ENCODE measurements at regions not wholly inside any gene's neighbourhood (a gene's known extent, or its start where the extent isn't known, plus 50 kb on each side); places are given as distances from the start of the nearest gene placed in this dataset.

DNA sequence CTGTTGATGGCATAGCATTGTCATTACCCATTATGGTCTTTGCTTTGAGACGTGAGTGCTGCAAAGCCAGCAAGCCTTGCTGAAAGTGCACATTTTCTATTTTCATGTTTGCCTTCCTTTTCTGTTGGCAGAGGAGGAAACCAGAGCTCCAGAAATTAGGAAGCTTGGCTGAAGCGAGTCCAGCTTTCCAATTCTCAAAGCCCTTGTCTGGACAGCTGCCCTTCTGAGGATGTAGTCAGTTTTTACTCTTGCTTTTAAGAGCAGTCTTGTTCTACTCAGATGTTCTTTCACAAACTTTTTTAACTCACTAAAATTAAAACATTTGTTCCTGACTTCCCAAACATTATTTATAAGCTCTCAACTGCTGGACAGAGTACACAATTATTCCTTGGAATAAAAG lies 93.8 kb downstream of the ICOS start:
- TF ChIP-seq, protein P1, sequence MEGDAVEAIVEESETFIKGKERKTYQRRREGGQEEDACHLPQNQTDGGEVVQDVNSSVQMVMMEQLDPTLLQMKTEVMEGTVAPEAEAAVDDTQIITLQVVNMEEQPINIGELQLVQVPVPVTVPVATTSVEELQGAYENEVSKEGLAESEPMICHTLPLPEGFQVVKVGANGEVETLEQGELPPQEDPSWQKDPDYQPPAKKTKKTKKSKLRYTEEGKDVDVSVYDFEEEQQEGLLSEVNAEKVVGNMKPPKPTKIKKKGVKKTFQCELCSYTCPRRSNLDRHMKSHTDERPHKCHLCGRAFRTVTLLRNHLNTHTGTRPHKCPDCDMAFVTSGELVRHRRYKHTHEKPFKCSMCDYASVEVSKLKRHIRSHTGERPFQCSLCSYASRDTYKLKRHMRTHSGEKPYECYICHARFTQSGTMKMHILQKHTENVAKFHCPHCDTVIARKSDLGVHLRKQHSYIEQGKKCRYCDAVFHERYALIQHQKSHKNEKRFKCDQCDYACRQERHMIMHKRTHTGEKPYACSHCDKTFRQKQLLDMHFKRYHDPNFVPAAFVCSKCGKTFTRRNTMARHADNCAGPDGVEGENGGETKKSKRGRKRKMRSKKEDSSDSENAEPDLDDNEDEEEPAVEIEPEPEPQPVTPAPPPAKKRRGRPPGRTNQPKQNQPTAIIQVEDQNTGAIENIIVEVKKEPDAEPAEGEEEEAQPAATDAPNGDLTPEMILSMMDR (IDR thresholded peaks at IDR 0.05), result no peak
- no peak for TF ChIP-seq EP300 (IDR thresholded peaks at IDR 0.05)
- TF ChIP-seq, protein P2, sequence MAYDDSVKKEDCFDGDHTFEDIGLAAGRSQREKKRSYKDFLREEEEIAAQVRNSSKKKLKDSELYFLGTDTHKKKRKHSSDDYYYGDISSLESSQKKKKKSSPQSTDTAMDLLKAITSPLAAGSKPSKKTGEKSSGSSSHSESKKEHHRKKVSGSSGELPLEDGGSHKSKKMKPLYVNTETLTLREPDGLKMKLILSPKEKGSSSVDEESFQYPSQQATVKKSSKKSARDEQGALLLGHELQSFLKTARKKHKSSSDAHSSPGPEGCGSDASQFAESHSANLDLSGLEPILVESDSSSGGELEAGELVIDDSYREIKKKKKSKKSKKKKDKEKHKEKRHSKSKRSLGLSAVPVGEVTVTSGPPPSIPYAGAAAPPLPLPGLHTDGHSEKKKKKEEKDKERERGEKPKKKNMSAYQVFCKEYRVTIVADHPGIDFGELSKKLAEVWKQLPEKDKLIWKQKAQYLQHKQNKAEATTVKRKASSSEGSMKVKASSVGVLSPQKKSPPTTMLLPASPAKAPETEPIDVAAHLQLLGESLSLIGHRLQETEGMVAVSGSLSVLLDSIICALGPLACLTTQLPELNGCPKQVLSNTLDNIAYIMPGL (CRISPR knock-in tag; IDR thresholded peaks at IDR 0.05; ENCODE audit: borderline replicate concordance), result no peak
- TF ChIP-seq POLR2A (IDR thresholded peaks at IDR 0.05; ENCODE audit: low read length), result no peak
- TF ChIP-seq CEBPB (IDR thresholded peaks at IDR 0.05), result no peak
- TF ChIP-seq, protein P3, sequence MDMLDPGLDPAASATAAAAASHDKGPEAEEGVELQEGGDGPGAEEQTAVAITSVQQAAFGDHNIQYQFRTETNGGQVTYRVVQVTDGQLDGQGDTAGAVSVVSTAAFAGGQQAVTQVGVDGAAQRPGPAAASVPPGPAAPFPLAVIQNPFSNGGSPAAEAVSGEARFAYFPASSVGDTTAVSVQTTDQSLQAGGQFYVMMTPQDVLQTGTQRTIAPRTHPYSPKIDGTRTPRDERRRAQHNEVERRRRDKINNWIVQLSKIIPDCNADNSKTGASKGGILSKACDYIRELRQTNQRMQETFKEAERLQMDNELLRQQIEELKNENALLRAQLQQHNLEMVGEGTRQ (IDR thresholded peaks at IDR 0.05), result no peak
- TF ChIP-seq RNF2 (IDR thresholded peaks at IDR 0.05; ENCODE audit: borderline replicate concordance, low read depth), result no peak
- TF ChIP-seq MAFK (IDR thresholded peaks at IDR 0.05; ENCODE audit: partially characterized antibody), result no peak
- TF ChIP-seq RCOR1 (IDR thresholded peaks at IDR 0.05; ENCODE audit: low read depth, low read length), result no peak
